AG09319 (cell line): ENCODE measurements at regions not wholly inside any gene's neighbourhood (a gene's known extent, or its start where the extent isn't known, plus 50 kb on each side); places are given as distances from the start of the nearest gene placed in this dataset.

Experiments
- DNase-seq: peaks from one replicate; pipeline ENCODE4 v3.0.0-alpha.2; 2010; ENCODE audit warnings: low read depth; ENCODE audit errors: extremely low read depth
- TF ChIP-seq, protein P1 (sequence below): IDR thresholded peaks from 2 replicates; pipeline ENCODE4 v1.5.1; 2011; ENCODE audit warnings: low read depth, mild to moderate bottlenecking, inconsistent platforms, low read length, moderate library complexity

DNA sequence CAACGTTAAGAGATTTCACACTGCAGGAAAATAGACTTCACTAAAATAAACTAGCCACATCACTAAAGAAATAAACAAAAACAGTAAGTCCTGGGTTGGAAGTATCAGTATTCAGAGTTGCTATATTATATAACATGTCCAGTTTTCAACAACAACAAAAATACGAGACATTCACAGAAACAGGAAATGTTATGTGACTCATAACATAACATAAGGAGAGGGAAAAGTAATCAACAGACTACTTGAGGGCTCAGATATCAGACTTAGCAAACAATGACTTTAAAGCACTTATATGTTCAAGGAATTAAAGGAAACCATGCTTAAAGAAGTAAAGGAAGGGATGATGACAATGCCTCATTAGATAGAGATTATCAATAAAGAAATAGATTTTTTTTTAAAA is 73.5 kb upstream of the MKLN1 start:
- DNase-seq = no peak
- TF ChIP-seq, protein P1, sequence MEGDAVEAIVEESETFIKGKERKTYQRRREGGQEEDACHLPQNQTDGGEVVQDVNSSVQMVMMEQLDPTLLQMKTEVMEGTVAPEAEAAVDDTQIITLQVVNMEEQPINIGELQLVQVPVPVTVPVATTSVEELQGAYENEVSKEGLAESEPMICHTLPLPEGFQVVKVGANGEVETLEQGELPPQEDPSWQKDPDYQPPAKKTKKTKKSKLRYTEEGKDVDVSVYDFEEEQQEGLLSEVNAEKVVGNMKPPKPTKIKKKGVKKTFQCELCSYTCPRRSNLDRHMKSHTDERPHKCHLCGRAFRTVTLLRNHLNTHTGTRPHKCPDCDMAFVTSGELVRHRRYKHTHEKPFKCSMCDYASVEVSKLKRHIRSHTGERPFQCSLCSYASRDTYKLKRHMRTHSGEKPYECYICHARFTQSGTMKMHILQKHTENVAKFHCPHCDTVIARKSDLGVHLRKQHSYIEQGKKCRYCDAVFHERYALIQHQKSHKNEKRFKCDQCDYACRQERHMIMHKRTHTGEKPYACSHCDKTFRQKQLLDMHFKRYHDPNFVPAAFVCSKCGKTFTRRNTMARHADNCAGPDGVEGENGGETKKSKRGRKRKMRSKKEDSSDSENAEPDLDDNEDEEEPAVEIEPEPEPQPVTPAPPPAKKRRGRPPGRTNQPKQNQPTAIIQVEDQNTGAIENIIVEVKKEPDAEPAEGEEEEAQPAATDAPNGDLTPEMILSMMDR = no peak

DNA sequence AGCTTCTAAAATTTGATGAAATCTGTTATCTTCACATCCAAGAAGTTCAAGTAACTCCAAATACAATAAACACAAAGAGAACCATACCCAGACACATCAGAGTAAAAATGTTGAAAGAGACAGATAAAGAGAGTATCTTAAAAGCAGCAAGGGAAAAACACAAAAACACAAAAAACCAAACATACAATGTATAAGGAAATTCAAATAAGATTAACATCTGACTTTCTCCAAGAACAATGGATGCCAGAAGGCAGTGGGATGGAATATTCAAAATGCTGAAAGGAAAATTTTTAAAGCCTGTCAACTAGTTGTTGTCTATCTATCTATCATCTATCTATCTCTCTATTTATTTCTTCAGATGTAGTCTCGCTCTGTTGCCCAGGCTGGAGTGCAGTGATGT is 72.4 kb upstream of the MKLN1 start:
- TF ChIP-seq, protein P1 = no peak
- no peak for DNase-seq

DNA sequence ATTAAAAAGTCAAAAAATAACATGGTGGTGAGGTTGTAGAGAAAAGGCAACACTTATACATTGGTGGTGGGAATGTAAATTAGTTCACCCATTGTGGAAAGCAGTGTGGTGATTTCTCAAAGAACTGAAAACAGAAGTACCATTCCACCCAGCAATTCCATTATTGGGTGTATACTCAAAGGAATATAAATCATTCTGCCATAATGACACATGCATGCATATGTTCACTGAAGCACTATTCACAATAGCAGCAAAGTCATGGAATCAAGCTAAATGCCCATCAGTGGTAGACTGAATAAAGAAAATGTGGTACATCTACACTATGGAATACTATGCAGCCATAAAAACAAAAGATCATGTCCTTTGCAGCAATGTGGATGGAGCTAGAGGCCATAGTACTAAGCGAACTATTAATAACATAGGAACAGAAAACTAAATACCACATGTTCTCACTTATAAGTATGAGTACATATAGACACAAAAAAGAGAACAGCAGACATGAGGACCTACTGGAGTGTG is 66.1 kb upstream of the MKLN1 start:
- TF ChIP-seq, protein P1 = no peak
- no peak for DNase-seq

DNA sequence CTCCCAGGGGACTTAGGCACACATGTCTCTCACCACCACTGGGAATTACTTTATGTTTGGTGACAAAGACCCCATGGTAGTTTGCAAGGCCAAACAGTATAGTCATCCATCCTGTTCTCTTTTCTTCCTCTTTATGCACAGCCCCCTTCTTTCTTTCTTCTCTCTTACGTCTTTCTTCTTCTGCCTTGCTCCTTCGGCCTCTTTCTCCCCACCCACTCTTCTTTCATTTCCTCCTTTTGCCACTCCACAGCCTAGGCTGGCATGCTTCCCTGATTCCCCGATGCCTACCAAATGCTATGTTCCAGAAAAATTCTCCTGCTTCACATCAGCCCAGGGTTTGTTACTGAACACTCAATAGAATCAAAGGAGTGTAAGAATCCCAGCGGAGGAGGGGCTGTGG is 62.4 kb upstream of the MKLN1 start:
- TF ChIP-seq, protein P1 = no peak
- no peak for DNase-seq

DNA sequence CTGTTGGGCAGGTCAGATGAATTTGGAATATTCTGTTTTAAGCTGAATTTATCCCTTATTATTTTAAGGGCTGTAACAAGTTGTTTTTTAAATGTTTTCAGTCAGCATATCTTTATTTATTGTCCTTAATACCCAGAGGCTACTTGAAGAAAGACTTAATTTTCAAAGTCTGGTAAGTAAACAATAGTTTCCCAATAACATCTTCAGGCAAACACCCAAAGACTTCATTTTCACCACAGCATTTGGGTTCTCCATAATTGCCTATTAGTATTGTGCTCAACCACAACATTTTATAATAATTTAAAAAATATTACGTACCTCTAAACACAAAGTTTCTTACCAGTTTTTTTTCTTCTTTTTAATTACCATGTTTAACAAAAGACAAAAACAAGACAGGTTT is 60.0 kb upstream of the MKLN1 start:
- DNase-seq = no peak
- TF ChIP-seq, protein P1 = no peak

DNA sequence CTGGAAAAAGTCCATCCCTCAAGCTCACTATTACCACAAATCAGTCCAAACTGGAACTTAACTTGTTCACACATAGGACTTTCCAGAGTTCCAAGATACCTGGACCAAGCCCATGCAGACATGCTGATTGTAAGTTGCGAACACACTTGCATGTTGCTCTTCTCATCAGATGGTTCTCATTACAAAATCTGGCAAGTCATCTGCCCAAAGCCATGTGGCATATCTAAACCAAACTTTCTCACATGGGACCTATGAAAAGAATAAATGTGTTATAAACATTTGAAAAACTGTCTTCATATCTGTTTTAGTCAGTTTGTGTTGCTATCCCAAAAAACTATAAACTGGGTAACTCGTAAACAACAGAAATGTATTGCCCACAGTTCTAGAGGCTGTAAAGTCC is 58.8 kb upstream of the MKLN1 start:
- DNase-seq = no peak
- TF ChIP-seq, protein P1 = no peak

DNA sequence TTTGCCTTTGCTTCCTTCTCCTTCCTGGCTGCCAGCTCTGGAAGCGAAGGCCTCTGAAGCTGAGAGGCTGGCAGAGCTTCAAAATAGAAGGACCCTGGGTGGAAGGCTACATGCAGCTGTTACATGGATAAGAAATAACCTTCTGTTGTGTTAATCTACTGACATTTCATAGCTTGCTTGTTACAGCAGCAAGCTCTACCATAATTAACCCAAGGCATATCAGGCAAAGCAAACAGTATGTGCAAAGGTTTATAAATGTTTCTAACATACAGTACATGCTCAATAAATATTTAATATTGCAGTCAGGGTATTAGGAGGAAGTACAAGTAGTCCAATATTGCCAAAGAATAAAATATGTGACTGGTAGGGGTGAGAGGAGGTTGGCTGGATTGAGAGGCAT is 55.6 kb upstream of the MKLN1 start:
- no peak for DNase-seq
- TF ChIP-seq, protein P1 = no peak
